ENCODE measurements at regions not wholly inside any gene's neighbourhood (a gene's known extent, or its start where the extent isn't known, plus 50 kb on each side); places are given as distances from the start of the nearest gene placed in this dataset.

DNA sequence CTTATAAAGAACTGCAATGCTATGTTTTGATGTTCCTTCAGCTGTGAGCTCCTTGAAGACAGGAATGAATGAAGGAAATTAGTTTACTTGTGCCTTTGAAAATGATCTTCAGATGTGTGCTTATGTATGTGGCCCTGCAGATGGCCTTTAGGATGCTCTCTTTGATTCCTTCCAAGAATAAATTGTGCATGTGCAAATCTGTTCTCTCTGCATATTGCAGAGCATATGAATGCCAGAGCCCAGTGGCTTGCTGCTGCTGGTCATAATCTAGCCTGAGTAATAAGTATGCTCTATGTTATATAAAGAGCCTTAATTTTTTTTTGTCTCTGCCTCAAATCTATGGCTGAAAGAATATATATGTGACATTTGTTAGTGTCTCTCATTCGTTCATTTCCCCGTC, 341.9 kb upstream of the NOVA1 start:
- no peaks in the 10 kb centered on the region for H3F3A ChIP-seq (ENCODE audit: insufficient read depth, low read length, poor library complexity, severe bottlenecking)
- TF ChIP-seq TAF1 (IDR thresholded peaks at IDR 0.05; ENCODE audit: low read depth) (no peak), RAD21 (conservative IDR thresholded peaks at IDR 0.05) (no peak), POLR2AphosphoS5 (IDR thresholded peaks at IDR 0.05) (no peak), SMC3 (conservative IDR thresholded peaks at IDR 0.05; ENCODE audit: poor library complexity) (no peak), EZH2 (IDR thresholded peaks at IDR 0.05; ENCODE audit: borderline replicate concordance, insufficient read depth, low read length, poor library complexity, severe bottlenecking) (no peak), EP300 (conservative IDR thresholded peaks at IDR 0.05; ENCODE audit: poor library complexity, severe bottlenecking) (no peak)
- TF ChIP-seq, protein P1, sequence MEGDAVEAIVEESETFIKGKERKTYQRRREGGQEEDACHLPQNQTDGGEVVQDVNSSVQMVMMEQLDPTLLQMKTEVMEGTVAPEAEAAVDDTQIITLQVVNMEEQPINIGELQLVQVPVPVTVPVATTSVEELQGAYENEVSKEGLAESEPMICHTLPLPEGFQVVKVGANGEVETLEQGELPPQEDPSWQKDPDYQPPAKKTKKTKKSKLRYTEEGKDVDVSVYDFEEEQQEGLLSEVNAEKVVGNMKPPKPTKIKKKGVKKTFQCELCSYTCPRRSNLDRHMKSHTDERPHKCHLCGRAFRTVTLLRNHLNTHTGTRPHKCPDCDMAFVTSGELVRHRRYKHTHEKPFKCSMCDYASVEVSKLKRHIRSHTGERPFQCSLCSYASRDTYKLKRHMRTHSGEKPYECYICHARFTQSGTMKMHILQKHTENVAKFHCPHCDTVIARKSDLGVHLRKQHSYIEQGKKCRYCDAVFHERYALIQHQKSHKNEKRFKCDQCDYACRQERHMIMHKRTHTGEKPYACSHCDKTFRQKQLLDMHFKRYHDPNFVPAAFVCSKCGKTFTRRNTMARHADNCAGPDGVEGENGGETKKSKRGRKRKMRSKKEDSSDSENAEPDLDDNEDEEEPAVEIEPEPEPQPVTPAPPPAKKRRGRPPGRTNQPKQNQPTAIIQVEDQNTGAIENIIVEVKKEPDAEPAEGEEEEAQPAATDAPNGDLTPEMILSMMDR (IDR thresholded peaks at IDR 0.05; ENCODE audit: poor library complexity, severe bottlenecking): no peak
- H2AFZ ChIP-seq (ENCODE audit: low read depth, low read length): no peak overlapping the region
- H3K27ac ChIP-seq (ENCODE audit: low read length): no peak overlapping the region
- no peak overlapping the region for H3K4me3 ChIP-seq (ENCODE audit: low read length)
- H3K27me3 ChIP-seq (ENCODE audit: insufficient read depth, low read depth, low read length): no peaks in the 10 kb centered on the region
- H3K79me2 ChIP-seq (replicated peaks; ENCODE audit: insufficient read depth, low read length): no peaks in the 10 kb centered on the region
- H3K9me2 ChIP-seq (ENCODE audit: insufficient read depth, low read length): no peaks in the 10 kb centered on the region
- no peaks in the 10 kb centered on the region for H3K9me3 ChIP-seq (ENCODE audit: low read length)
- no peaks in the 10 kb centered on the region for H3K36me3 ChIP-seq (ENCODE audit: insufficient read depth, low read length)
- H3K4me2 ChIP-seq (ENCODE audit: low read length): no peak overlapping the region
- H4K20me1 ChIP-seq (ENCODE audit: insufficient read depth): no peaks in the 10 kb centered on the region
- no peak overlapping the region for H3K9ac ChIP-seq (ENCODE audit: low read length)

DNA sequence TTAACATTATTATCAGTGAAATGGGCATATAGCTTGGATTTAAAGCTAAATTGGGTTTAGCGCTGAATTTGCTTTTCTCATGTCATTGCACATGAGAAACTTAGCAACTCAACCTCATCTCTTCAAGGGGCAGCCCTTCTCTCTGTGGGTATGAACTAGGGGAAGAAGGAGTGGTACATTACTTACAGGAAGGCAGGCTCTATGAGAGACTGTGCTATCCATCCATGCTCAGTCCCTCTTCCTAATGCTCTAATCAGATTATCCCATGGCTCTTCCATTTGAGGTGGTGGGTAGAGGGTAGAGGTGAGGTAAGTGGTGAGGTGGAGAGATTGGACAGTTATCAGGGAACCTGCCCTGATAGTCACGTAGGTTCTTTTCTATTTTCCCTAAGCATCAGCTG, 343.7 kb upstream of the NOVA1 start:
- Histone ChIP-seq H3K27me3 (ENCODE audit: insufficient read depth, low read depth, low read length) (no peaks in the 10 kb centered on the region), H3K4me2 (ENCODE audit: low read length) (no peak overlapping the region), H3K4me3 (ENCODE audit: low read length) (no peak overlapping the region), H3K9me2 (ENCODE audit: insufficient read depth, low read length) (no peaks in the 10 kb centered on the region), H2AFZ (ENCODE audit: low read depth, low read length) (no peak overlapping the region), H3K27ac (ENCODE audit: low read length) (no peak overlapping the region), H3K79me2 (replicated peaks; ENCODE audit: insufficient read depth, low read length) (no peaks in the 10 kb centered on the region), H3K9me3 (ENCODE audit: low read length) (no peaks in the 10 kb centered on the region), H4K20me1 (ENCODE audit: insufficient read depth) (no peaks in the 10 kb centered on the region), H3K36me3 (ENCODE audit: insufficient read depth, low read length) (no peaks in the 10 kb centered on the region), H3K9ac (ENCODE audit: low read length) (no peak overlapping the region), H3F3A (ENCODE audit: insufficient read depth, low read length, poor library complexity, severe bottlenecking) (no peaks in the 10 kb centered on the region)
- TF ChIP-seq RAD21 (conservative IDR thresholded peaks at IDR 0.05): no peak
- no peak for TF ChIP-seq EP300 (conservative IDR thresholded peaks at IDR 0.05; ENCODE audit: poor library complexity, severe bottlenecking)
- TF ChIP-seq MXI1 (conservative IDR thresholded peaks at IDR 0.05; ENCODE audit: poor library complexity, severe bottlenecking): no peak
- no peak for TF ChIP-seq TAF1 (IDR thresholded peaks at IDR 0.05; ENCODE audit: low read depth)
- no peak for TF ChIP-seq SMC3 (conservative IDR thresholded peaks at IDR 0.05; ENCODE audit: poor library complexity)
- TF ChIP-seq, protein P1 (IDR thresholded peaks at IDR 0.05; ENCODE audit: poor library complexity, severe bottlenecking): no peak
- no peak for TF ChIP-seq EZH2 (IDR thresholded peaks at IDR 0.05; ENCODE audit: borderline replicate concordance, insufficient read depth, low read length, poor library complexity, severe bottlenecking)
- TF ChIP-seq, protein P2, sequence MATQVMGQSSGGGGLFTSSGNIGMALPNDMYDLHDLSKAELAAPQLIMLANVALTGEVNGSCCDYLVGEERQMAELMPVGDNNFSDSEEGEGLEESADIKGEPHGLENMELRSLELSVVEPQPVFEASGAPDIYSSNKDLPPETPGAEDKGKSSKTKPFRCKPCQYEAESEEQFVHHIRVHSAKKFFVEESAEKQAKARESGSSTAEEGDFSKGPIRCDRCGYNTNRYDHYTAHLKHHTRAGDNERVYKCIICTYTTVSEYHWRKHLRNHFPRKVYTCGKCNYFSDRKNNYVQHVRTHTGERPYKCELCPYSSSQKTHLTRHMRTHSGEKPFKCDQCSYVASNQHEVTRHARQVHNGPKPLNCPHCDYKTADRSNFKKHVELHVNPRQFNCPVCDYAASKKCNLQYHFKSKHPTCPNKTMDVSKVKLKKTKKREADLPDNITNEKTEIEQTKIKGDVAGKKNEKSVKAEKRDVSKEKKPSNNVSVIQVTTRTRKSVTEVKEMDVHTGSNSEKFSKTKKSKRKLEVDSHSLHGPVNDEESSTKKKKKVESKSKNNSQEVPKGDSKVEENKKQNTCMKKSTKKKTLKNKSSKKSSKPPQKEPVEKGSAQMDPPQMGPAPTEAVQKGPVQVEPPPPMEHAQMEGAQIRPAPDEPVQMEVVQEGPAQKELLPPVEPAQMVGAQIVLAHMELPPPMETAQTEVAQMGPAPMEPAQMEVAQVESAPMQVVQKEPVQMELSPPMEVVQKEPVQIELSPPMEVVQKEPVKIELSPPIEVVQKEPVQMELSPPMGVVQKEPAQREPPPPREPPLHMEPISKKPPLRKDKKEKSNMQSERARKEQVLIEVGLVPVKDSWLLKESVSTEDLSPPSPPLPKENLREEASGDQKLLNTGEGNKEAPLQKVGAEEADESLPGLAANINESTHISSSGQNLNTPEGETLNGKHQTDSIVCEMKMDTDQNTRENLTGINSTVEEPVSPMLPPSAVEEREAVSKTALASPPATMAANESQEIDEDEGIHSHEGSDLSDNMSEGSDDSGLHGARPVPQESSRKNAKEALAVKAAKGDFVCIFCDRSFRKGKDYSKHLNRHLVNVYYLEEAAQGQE (IDR thresholded peaks at IDR 0.05; ENCODE audit: borderline replicate concordance): no peak
